Esophagus squamous epithelium (tissue), 5 donors: ENCODE measurements at regions not wholly inside any gene's neighbourhood (a gene's known extent, or its start where the extent isn't known, plus 50 kb on each side); places are given as distances from the start of the nearest gene placed in this dataset.
"Not testable (repeated sequence)": the region's sequence is repeated elsewhere in the genome, so short reads cannot be mapped to it uniquely, and the experiment has no call there.

Experiments used
- DNase-seq: peaks from one replicate; lab custom pipeline; 2025; lab: John Stamatoyannopoulos, UW
- H3K27ac ChIP-seq, 4 donors: fragments of 200-600 bp; sonication (generic); one replicate each; pipeline ENCODE4 v1.5.1; 2016 to 2019; ENCODE audit warnings: mild to moderate bottlenecking in 1 of 4
- H3K27me3 ChIP-seq, 4 donors: fragments of 200-600 bp; sonication (generic); 1 replicate in 3 of 4; 2 replicates in 1 of 4; pipeline versions ENCODE4 v1.5.1 to v1.6.0; 2017 to 2021; ENCODE audit warnings: antibody characterized with exemption in 1 of 4
- H3K36me3 ChIP-seq, 3 donors: fragments of 200-600 bp; sonication (generic); one replicate each; pipeline ENCODE4 v1.5.1; 2016 to 2019
- H3K4me1 ChIP-seq, 3 donors: fragments of 200-600 bp; sonication (generic); one replicate each; pipeline ENCODE4 v1.5.1; 2017 to 2019
- H3K4me3 ChIP-seq, 4 donors: fragments of 200-600 bp; sonication (generic); 1 replicate in 3 of 4; 2 replicates in 1 of 4; pipeline ENCODE4 v1.5.1; 2016 to 2019; ENCODE audit warnings: mild to moderate bottlenecking in 2 of 4, moderate library complexity in 1 of 4
- H3K9me3 ChIP-seq, 3 donors: fragments of 200-600 bp; sonication (generic); one replicate each; pipeline ENCODE4 v1.5.1; 2016 to 2019
- POLR2A ChIP-seq, 4 donors: fragments of 450-650 bp; IDR thresholded peaks; one replicate each; pipeline ENCODE4 v1.6.1; 2017; ENCODE audit warnings: antibody characterized with exemption in 4 of 4, mild to moderate bottlenecking in 4 of 4, moderate library complexity in 3 of 4
- WGBS, 2 donors: methylation state at CpG; one replicate each; pipeline ENCODE4 v1.1.5; 2018; 5-methylcytosine and 5-hydroxymethylcytosine counted together
- intact Hi-C: fragments of 100-400 bp; cut with DNase I; formaldehyde crosslinking; loops from one replicate; pipeline ENCODE4 v1.15.0; 2022
- TF ChIP-seq, protein P1 (sequence below), 6 experiments: fragments of 450-650 bp in 4 of 6; fragments of 200-600 bp in 2 of 6; sonication (generic) in 2 of 6; IDR thresholded peaks; one replicate each; pipeline ENCODE4 v1.5.1; 2016 to 2019; ENCODE audit warnings: antibody characterized with exemption in 6 of 6, mild to moderate bottlenecking in 4 of 6, moderate library complexity in 4 of 6
- donor health status: DM: yes; HTN: yes; CAD: no.

GRCh38 chrX:42290608-42291007 is 367.3 kb upstream of the CASK start:
- H3K36me3 ChIP-seq, result no peaks in the 10 kb centered on the region

GRCh38 chrX:42289492-42290385 is 366.4 kb upstream of the CASK start:
- TF ChIP-seq, protein P1, sequence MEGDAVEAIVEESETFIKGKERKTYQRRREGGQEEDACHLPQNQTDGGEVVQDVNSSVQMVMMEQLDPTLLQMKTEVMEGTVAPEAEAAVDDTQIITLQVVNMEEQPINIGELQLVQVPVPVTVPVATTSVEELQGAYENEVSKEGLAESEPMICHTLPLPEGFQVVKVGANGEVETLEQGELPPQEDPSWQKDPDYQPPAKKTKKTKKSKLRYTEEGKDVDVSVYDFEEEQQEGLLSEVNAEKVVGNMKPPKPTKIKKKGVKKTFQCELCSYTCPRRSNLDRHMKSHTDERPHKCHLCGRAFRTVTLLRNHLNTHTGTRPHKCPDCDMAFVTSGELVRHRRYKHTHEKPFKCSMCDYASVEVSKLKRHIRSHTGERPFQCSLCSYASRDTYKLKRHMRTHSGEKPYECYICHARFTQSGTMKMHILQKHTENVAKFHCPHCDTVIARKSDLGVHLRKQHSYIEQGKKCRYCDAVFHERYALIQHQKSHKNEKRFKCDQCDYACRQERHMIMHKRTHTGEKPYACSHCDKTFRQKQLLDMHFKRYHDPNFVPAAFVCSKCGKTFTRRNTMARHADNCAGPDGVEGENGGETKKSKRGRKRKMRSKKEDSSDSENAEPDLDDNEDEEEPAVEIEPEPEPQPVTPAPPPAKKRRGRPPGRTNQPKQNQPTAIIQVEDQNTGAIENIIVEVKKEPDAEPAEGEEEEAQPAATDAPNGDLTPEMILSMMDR (IDR thresholded peaks at IDR 0.05), result no peak
- Histone ChIP-seq H3K4me1 (no peaks in the 10 kb centered on the region), H3K9me3 (no peaks in the 10 kb centered on the region), H3K4me3 (no peak overlapping the region), H3K27ac (no peak overlapping the region), H3K36me3 (no peaks in the 10 kb centered on the region), H3K27me3 (no peaks in the 10 kb centered on the region)
- intact Hi-C loops, result no loop called here
- no peak for DNase-seq
- 71 to 72% methylated on average over 3 of the region's 3 CpGs for WGBS, 2 donors

More at GRCh38 chrX:42290608-42291007, 367.3 kb upstream of the CASK start:
- Histone ChIP-seq H3K4me1 (no peaks in the 10 kb centered on the region), H3K4me3 (no peak overlapping the region), H3K27me3 (no peaks in the 10 kb centered on the region), H3K27ac (no peak overlapping the region), H3K9me3 (no peaks in the 10 kb centered on the region)
- no peak for DNase-seq
- WGBS, 2 donors, result 20% methylated on average over 1 of the region's 1 CpG; no CpG with 5 or more reads in 1 of the 2 donors
- TF ChIP-seq, protein P1 (IDR thresholded peaks at IDR 0.05), result no peak
- TF ChIP-seq POLR2A (IDR thresholded peaks at IDR 0.05), result no peak
- intact Hi-C loops, result no loop called here

DNA sequence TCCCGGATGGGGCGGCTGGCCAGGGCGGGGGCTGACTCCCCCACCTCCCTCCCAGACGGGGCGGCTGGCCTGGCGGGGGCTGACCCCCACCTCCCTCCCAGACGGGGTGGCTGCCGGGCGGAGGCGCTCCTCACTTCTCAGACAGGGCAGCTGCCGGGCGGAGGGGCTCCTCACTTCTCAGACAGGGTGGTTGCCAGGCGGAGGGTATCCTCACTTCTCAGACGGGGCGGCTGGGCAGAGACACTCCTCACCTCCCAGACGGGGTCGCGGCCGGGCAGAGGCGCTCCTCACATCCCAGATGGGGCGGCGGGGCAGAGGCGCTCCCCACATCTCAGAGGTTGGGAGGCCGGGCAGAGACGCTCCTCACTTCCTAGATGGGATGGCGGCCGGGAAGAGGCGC is 362.3 kb upstream of the CASK start:
- no CpG with 5 or more reads among the region's 28 CpGs for WGBS, 2 donors
- H3K9me3 ChIP-seq, intact Hi-C loops, H3K27ac ChIP-seq, H3K4me1 ChIP-seq, DNase-seq, H3K4me3 ChIP-seq, H3K27me3 ChIP-seq, H3K36me3 ChIP-seq: not testable (repeated sequence)

DNA sequence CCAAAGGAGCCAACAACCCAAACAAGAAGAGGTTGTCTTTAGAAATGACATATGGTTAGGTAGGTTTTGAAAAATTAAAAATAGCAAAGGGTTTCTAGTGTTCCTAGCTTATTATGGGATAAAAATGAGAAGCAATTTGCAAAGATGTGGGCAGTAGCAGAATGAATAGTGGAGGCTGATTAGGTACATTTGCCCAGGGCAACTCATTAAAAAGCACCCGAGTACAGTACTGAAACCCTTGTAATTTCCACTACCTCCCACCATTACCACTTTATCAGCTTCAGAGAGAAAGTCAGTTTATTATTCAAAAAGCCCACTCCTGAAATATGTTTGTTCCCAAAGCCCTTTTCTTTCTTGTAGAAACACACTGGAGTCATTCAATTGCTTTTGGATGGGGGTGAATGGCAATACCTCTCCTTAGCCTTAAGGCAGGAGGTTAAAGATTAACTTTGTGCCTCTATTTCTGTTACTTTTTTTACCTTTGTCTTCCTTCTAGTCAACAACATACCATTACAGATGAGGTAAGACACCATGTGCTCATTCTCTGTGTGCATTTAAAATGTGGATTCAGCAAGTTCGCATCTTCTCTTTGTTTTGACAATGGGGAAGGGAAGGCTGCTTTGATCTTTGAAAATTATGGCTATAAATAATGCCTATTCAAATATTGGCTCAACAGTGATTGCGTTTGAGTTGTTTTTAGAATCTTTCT is 353.8 kb upstream of the CASK start:
- Histone ChIP-seq H3K36me3 (no peaks in the 10 kb centered on the region), H3K4me1 (no peaks in the 10 kb centered on the region), H3K9me3 (no peaks in the 10 kb centered on the region), H3K27me3 (no peaks in the 10 kb centered on the region), H3K4me3 (no peak overlapping the region), H3K27ac (no peak overlapping the region)
- TF ChIP-seq POLR2A (IDR thresholded peaks at IDR 0.05), result no peak
- TF ChIP-seq, protein P1 (IDR thresholded peaks at IDR 0.05), result no peak
- no peak for DNase-seq
- intact Hi-C loops, result no loop called here
- WGBS, 2 donors, result 57 to 77% methylated on average over 3 of the region's 3 CpGs

DNA sequence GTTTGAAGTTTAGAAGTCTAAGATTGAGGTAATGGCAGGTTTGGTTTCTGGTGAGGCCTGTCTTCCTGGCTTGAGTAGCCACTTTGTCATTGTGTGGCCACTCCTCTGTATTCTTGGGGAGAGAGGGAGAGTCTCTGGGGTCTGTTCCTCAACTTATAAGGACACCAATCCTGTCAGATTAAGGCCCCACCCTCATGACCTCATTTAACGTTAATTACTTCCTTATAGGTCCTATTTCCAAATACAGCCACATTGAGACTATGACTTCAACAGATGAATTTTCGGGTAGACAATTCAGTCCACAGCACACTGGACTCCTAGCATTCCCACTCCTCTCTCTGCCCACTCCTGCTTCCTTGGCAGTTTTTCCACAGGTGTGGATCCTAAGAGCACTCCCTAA is 350.8 kb upstream of the CASK start:
- Histone ChIP-seq H3K36me3 (no peaks in the 10 kb centered on the region), H3K27me3 (no peaks in the 10 kb centered on the region), H3K27ac (no peak overlapping the region), H3K4me1 (no peaks in the 10 kb centered on the region), H3K4me3 (no peak overlapping the region), H3K9me3 (no peaks in the 10 kb centered on the region)
- DNase-seq, result no peak
- TF ChIP-seq POLR2A (IDR thresholded peaks at IDR 0.05), result no peak
- TF ChIP-seq, protein P1 (IDR thresholded peaks at IDR 0.05), result no peak
- intact Hi-C loops, result no loop called here
- WGBS, 2 donors, result 42 to 67% methylated on average over 2 of the region's 2 CpGs
